Esophagus muscularis mucosa (tissue), 3 donors: ENCODE measurements at regions not wholly inside any gene's neighbourhood (a gene's known extent, or its start where the extent isn't known, plus 50 kb on each side); places are given as distances from the start of the nearest gene placed in this dataset.

Experiments used
- EP300 ChIP-seq: sonication (generic); formaldehyde crosslinking; IDR thresholded peaks from one replicate; pipeline ENCODE4 v1.6.1; 2017; ENCODE audit warnings: antibody characterized with exemption
- POLR2AphosphoS5 ChIP-seq, 2 donors: sonication (generic); formaldehyde crosslinking; IDR thresholded peaks; one replicate each; pipeline ENCODE4 v1.6.1; 2017; ENCODE audit warnings: antibody characterized with exemption in 2 of 2

GRCh38 chr1:58880592-58880991 is 96.7 kb upstream of the JUN start:
- no peak for TF ChIP-seq EP300
- TF ChIP-seq POLR2AphosphoS5 (IDR thresholded peaks at IDR 0.05) = no peak
